GM06990 (cell line): ENCODE measurements at regions not wholly inside any gene's neighbourhood (a gene's known extent, or its start where the extent isn't known, plus 50 kb on each side); places are given as distances from the start of the nearest gene placed in this dataset.

ENCODE experiments used
- DNase-seq: peaks from one replicate; pipeline ENCODE4 v3.0.0-alpha.2; 2011; ENCODE audit not compliant: insufficient read length; ENCODE audit errors: extremely low read depth
- H3K27me3 ChIP-seq: replicated peaks from 2 replicates; pipeline ENCODE4 v1.6.0; 2011; ENCODE audit warnings: low read length; ENCODE audit not compliant: control insufficient read depth, insufficient read depth
- H3K36me3 ChIP-seq: 2 replicates; pipeline ENCODE4 v1.5.1; 2011; ENCODE audit warnings: low read length; ENCODE audit not compliant: control insufficient read depth, insufficient read depth
- H3K4me3 ChIP-seq: replicated peaks from 2 replicates; pipeline ENCODE4 v1.5.1; 2011; ENCODE audit warnings: low read depth, mild to moderate bottlenecking, control low read depth, low read length
- CTCF ChIP-seq: IDR thresholded peaks from 2 replicates; pipeline ENCODE4 v1.5.1; 2011; ENCODE audit warnings: low read length, control low read depth, mild to moderate bottlenecking, inconsistent platforms; ENCODE audit not compliant: insufficient read depth, poor library complexity, severe bottlenecking

- TF ChIP-seq CTCF, result no peak
- Histone ChIP-seq H3K36me3 (no peaks in the 10 kb centered on the region), H3K4me3 (no peak overlapping the region), H3K27me3 (no peaks in the 10 kb centered on the region; the same call in 1 of the 2 replicates)
- no peak for DNase-seq
Observed at GRCh38 chr2:65834771-65835475, 402.5 kb upstream of the SPRED2 start.

DNA sequence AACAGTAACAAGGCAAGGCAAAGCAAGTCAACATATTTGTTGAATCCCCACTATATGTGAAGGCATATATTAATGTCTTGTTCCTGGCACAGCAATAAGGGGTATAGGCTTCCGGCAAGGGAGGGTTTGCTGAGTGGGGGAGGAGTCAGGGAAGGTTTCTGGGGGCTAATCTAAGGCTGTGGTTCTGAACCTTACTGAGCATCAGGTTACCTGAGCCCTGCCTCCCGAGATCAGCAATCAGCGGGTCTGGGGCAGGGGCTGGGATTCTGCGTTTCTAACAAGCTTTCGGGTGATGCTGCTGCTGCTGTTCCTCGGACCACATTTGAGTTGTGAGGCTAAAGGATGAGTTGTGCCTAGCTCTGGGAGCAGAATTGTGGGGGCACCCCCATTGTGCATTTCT is 401.7 kb upstream of the SPRED2 start:
- no peak for TF ChIP-seq CTCF
- Histone ChIP-seq H3K4me3 (no peak overlapping the region), H3K36me3 (no peaks in the 10 kb centered on the region), H3K27me3 (no peaks in the 10 kb centered on the region; the same call in none of the 2 replicates)
- no peak for DNase-seq

DNA sequence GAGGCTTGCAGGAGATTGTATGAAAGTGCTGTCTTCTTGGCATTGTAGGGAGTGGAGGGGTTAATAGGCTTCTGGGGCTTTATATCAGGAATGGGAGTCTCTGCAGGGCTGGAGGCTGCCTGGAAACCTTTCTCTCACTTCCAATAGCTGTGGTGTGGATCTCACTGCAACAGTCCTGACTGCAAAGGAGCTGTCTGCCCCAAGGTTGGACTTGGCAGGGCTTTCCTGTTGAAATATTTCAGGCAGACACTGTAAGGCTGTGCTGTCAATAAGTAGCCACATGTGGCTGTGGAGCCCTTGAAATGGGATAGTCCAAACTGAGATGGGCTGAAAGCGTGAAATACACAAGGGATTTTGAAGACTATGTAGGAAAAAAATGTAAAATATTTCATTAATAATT is 399.1 kb upstream of the SPRED2 start:
- no peak for TF ChIP-seq CTCF
- no peaks in the 10 kb centered on the region; the same call in 1 of the 2 replicates for H3K27me3 ChIP-seq
- H3K4me3 ChIP-seq, result no peak overlapping the region
- no peak for DNase-seq
- H3K36me3 ChIP-seq, result no peaks in the 10 kb centered on the region

GRCh38 chr2:65826567-65826966 is 394.2 kb upstream of the SPRED2 start:
- Histone ChIP-seq H3K4me3 (no peak overlapping the region), H3K36me3 (no peaks in the 10 kb centered on the region), H3K27me3 (no peaks in the 10 kb centered on the region; the same call in none of the 2 replicates)
- DNase-seq, result no peak
- no peak for TF ChIP-seq CTCF

DNA sequence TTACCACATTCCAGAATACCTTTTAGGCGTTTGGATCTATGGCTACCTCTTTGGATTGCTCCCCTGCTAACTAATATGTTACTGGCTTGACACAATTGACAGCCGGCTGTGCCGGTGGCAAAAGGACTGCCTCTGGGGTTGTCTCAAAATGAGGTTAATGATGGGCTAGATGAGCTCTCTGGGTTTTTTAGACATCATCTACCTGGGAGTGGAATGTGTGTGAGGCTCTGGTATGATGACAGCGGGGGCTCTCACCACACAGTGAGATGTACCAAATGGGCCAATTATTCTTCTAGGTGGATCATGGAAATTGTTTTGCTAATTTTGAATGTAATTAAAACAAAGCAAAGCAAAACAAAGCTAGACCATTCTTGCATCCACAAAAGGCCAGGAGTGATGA is 391.1 kb upstream of the SPRED2 start:
- no peak for TF ChIP-seq CTCF
- Histone ChIP-seq H3K4me3 (no peak overlapping the region), H3K36me3 (no peaks in the 10 kb centered on the region), H3K27me3 (no peaks in the 10 kb centered on the region; the same call in 1 of the 2 replicates)
- DNase-seq, result no peak

- H3K4me3 ChIP-seq, result no peak overlapping the region
- H3K36me3 ChIP-seq, result no peaks in the 10 kb centered on the region
- H3K27me3 ChIP-seq, result no peaks in the 10 kb centered on the region; the same call in 1 of the 2 replicates
- no peak for TF ChIP-seq CTCF
- no peak for DNase-seq
Observed at GRCh38 chr2:65820454-65820853, 388.1 kb upstream of the SPRED2 start.
